HG03175 (cell line): ENCODE measurements at regions not wholly inside any gene's neighbourhood (a gene's known extent, or its start where the extent isn't known, plus 50 kb on each side); places are given as distances from the start of the nearest gene placed in this dataset.

Source experiments
- ATAC-seq: cut with Tn5 transposase; IDR thresholded peaks from one replicate; pipeline ENCODE4 v1.9.1; 2021; ENCODE audit warnings: mild to moderate bottlenecking, moderate library complexity; ENCODE audit not compliant: unreplicated experiment

DNA sequence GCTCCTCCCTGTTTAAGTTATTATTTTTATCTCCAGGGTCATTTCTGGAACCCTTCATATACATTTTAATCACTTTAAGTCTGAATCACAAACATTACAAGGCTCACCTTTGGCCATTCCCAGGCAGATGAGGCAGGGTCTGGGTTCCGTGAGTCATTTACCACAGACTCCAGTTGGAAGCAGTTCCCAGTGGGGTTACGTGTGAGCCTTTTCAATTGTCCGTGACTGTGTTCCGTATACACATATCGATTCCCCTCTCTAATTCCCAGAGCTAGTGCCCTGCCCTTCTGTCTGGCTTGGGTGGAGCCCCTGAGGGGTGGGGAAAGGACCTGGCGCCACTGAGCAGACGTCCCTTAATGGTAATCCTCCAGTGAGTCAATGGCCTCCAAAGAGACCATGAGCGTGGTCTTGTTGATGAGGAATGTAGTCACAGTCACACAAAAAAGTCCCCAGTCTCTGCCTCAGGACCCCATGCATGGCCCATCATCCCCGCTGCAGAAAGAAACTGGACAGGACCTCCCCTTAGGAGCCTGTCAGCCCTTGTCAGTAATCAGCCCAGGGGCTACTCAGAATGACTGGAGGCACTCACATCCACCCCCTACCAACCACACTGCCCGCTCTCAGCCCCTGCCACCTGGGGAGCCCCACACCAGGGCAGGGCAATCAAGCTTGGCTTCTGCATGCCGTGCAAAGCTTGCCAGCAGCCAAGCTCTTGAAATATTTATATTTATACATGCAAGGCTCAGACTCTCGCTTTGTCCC lies 144.4 kb downstream of the ZIC5 start:
- no peak for ATAC-seq

- ATAC-seq: no peak
Observed at GRCh38 chr13:99823961-99824360, 147.6 kb downstream of the ZIC5 start.

- ATAC-seq: no peak
Observed at GRCh38 chr13:99822820-99823219, 148.7 kb downstream of the ZIC5 start.

GRCh38 chr13:99821741-99822140 lies 149.8 kb downstream of the ZIC5 start:
- ATAC-seq: no peak

DNA sequence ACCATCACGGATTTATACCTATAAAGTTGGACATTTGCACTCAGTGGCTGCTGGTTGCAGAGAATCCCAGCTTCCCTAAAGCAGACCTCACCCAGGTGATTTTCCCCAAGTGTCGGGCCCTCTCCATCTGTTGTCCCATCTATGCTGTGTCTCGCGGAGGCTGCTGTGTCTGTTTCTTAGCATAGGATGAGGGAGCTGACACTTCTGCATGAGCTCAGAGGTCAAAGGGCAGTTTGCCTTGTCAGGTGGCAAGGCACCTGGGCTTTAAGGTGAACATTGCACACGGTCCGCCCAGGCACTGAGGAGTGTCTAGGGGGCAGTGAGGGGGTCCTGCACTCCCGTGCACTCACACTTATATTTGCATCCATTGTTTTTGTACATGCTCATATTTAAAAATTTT lies 151.6 kb downstream of the ZIC5 start:
- no peak for ATAC-seq

DNA sequence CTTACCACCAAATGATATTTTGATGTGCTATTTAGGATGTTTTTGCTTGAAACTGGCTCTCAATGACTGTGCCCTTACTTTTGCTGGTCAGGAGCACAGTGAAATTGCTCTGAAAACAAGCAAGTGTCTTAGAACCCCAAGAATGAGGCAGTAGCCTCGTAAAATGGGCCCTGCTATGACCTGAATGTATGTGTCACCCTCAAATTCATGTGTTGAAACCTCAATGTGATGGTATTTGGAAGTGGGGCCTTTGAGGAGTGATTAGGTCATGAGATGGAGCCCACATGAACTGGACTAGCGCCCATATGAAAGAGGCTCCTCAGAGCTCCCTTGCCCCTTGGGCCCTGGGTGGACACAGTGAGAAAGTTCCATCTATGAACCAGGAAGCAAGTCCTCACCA lies 155.2 kb downstream of the ZIC5 start:
- ATAC-seq: no peak

DNA sequence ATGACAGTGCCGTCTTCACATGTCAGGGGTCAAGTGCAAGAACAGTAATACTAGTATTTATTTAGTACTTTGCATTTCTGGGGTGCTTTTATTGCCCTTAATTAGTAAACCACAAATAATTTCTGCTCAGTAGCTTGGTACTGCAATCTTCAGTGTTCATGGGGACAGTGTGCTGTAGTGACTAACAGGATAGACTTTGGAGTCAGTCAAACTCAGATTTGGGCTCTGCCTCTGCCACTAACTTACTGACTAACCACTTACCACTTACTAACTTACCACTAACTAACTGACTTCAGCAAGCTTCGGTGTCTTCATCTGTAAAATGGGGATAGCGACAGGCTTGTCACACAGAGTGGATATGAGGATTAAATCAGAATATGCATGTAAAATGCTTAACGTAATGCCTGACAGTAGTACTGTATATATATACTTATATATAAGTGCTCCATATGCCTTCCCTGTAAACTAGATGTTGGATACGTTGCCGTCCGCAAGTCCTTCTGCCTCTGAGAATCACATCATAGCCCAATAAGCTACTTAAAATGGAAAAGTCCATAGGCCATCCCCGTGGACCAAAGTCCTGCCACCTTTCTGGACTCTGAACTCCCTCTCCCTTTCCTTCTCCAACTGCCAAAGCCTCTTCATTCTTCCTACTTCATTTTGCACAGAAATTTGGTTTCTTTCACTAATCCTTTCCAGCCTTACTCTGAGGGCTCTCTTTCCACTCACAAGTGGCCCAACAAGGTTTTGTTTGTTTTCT lies 158.1 kb downstream of the ZIC5 start:
- ATAC-seq: no peak

DNA sequence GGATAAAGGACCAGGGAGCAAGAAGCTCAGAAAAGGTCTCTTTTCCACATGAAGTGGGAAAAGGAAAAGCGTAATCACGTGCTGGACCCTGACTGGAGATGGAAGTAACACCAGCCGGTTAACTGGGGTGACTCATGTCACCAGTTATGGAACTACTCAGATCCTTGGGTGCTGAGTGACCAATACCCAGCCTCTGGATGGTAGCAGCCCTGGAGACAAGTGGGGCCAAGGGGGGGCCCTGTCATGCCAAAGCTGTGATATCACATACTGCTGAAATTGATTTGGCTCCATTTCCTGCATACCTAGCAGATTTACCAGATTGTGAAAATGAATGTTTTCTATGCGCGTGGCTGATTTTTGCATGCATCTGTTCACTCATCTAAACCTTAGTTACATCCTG lies 158.9 kb downstream of the ZIC5 start:
- no peak for ATAC-seq

DNA sequence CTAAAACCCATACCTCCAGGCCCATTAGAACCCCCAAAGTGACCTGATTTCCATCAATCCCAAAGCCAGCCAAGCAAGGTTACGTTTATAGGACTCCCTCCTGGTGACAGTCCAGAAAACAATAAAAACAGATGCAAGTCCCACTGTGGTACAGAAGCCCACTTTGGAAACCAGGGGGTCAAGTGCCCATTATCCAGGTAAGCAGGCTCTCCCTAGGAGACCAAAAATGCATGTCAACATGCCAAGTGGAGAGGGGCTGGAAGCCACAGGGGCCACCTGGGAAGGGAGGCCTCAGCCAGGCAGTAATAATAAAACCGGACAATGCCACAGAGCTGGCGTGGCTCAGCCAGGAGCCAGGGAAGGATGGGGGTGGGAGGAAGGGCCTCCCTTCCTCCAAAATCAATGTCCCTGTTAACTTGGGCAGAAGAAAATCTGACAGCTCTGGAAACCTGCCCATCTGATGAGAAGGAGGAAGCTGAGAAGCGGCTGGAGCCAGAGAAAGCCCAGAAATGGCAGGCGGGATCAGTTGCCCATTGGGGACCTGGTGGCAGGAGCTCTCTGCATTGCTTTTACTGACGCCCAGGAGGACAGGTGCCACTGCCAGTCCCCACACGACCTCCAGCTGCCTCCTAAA lies 160.4 kb downstream of the ZIC5 start:
- ATAC-seq: no peak

GRCh38 chr13:99809926-99810325 lies 161.6 kb downstream of the ZIC5 start:
- peak; percentile 48 for ATAC-seq

GRCh38 chr13:99809496-99809895 lies 162.1 kb downstream of the ZIC5 start:
- no peak for ATAC-seq

GRCh38 chr13:99808786-99809185 lies 162.8 kb downstream of the ZIC5 start:
- ATAC-seq: no peak

GRCh38 chr13:99806671-99807070 lies 164.9 kb downstream of the ZIC5 start:
- ATAC-seq: no peak

DNA sequence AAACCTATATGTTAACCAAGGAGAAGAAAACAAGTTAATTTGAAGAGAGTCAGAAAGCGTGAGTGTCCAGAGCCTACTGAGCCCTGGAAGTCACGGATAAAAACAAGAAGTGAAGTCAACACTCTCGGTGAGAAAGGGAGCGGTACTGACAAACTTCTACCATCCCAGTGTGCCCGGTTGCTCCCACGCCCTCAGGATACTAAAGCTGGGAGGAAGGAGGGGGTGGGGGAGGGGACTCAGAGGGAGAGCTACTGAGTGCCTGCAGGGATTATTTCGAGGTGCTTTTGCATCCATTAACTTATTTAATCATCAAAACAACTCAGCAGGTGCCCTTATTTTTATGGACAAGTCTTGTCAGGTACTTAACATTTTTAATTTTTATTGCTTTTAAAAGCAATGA lies 166.2 kb downstream of the ZIC5 start:
- no peak for ATAC-seq

GRCh38 chr13:99803141-99803540 lies 168.4 kb downstream of the ZIC5 start:
- no peak for ATAC-seq

- ATAC-seq: no peak
Observed at GRCh38 chr13:99802416-99802815, 169.2 kb downstream of the ZIC5 start.

DNA sequence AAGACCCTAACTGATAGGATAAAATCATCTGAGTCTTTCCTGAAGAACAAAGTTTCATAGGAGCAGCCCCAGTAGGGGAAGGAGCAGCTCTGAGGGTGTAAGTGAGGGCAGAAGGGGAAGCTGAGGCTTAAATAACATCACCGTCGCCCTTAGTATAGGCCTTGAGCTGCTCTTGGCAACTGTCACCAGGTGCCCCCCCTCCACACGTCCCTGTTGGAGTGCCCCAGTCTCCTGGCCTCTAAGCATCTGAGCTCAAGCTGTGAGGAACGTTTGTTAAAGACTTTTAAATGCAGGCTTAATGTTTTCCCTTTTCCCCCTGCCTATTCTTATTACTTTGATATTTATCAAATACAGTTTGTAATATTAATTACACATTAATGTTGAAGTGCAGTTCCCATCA lies 170.6 kb downstream of the ZIC5 start:
- ATAC-seq: no peak

DNA sequence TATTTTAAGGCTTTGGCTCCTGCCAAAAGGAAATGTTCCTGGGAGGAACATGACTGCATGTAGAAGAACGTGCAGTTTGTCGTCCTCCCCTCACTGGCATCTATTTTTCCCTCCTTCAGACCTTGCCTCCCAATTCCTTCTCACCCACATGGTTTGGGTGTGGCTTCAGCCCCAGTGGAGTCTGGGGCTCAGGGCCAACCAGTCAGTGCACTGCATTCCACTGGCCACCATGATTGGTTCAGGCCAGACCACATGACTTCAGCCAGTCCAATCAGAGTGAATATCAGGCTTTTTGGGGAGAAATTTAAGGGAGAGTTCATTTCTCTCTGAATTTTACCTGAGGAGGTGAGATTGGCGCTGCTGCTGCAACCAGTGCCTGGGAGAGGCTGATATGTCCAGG lies 171.6 kb downstream of the ZIC5 start:
- ATAC-seq: no peak

DNA sequence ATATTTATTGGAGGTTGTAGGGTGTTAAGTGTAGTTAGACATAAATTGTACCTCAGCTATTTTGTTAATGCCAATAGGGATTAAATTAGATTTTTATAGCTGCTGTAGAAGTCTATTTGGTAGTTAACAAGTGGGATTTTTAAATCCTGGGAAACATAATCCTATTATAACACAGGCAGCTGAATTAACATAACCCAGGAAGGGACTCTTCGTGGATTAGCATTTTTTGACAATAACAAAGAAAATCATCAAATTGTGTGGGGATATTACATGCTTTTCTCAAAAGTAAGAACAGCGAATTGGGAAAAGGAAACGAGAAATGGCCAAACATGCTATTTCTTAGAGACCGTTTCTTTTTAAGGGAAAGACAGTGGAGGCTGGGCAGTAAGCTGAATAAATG lies 172.8 kb downstream of the ZIC5 start:
- ATAC-seq: no peak

DNA sequence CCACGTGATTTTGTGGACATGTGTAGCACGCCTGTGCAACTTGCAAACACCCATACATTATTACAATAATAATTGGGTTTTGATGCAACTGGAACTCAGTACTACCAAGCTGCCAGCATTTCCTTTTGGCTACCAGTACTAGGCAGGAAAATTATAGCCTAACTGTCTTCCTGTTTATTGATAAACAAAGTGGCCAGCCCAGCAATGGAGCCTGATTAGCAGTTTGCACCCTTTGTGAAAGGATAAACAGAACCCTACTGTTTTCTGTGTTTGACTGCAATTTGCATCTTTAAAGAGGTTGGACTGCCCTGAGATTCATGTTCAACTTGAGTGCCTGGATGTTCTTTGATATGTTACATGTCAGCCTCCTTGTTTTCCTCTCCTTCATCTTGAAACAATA lies 173.9 kb downstream of the ZIC5 start:
- ATAC-seq: no peak

- no peak for ATAC-seq
Observed at GRCh38 chr13:99796175-99796819, 175.3 kb downstream of the ZIC5 start.
